ENCODE measurements at regions not wholly inside any gene's neighbourhood (a gene's known extent, or its start where the extent isn't known, plus 50 kb on each side); places are given as distances from the start of the nearest gene placed in this dataset.
"Not testable (repeated sequence)": the region's sequence is repeated elsewhere in the genome, so short reads cannot be mapped to it uniquely, and the experiment has no call there.

GRCh38 chr4:144423930-144424329, 222.0 kb upstream of the HHIP start:
- DNase-seq (no peak), ATAC-seq (no peak)
- intact Hi-C loops (cut with DNase I), result no loop called here
- no peaks in the 10 kb centered on the region for H3K36me3 ChIP-seq (replicated peaks in 1 of 2; ENCODE audit: insufficient read depth in 1 of 2, low read depth in 2 of 2)
- TF ChIP-seq CTCF (IDR thresholded peaks at IDR 0.05) (no peak), POLR2A (IDR thresholded peaks at IDR 0.05) (no peak)
- H3K27me3 ChIP-seq, result no peaks in the 10 kb centered on the region
- no peak overlapping the region for H3K27ac ChIP-seq
- no peak overlapping the region for H3K4me3 ChIP-seq
- H3K4me1 ChIP-seq, result no peaks in the 10 kb centered on the region
- H3K9me3 ChIP-seq, result no peaks in the 10 kb centered on the region

GRCh38 chr4:144426023-144426422, 219.9 kb upstream of the HHIP start:
- intact Hi-C loops (cut with DNase I), result not testable (repeated sequence)
- WGBS, 2 donors, result 88 to 94% methylated on average over 11 of the region's 11 CpGs

GRCh38 chr4:144442713-144443112, 203.2 kb upstream of the HHIP start:
- intact Hi-C loops (cut with DNase I), result no loop called here
- WGBS, 2 donors, result 80 to 82% methylated on average over 3 of the region's 3 CpGs
- TF ChIP-seq POLR2A (IDR thresholded peaks at IDR 0.05), result no peak
- TF ChIP-seq CTCF (IDR thresholded peaks at IDR 0.05), result no peak
- ATAC-seq (no peak), DNase-seq (no peak)
- H3K27me3 ChIP-seq, result no peaks in the 10 kb centered on the region
- H3K27ac ChIP-seq, result no peak overlapping the region
- H3K4me3 ChIP-seq, result no peak overlapping the region
- H3K4me1 ChIP-seq, result no peaks in the 10 kb centered on the region
- no peaks in the 10 kb centered on the region for H3K9me3 ChIP-seq
- H3K36me3 ChIP-seq (replicated peaks in 1 of 2; ENCODE audit: insufficient read depth in 1 of 2, low read depth in 2 of 2), result no peaks in the 10 kb centered on the region

More at GRCh38 chr4:144426023-144426422, 219.9 kb upstream of the HHIP start:
- H3K27me3 ChIP-seq; H3K27ac ChIP-seq; H3K9me3 ChIP-seq; H3K36me3 ChIP-seq (replicated peaks in 1 of 2; ENCODE audit: insufficient read depth in 1 of 2, low read depth in 2 of 2); ATAC-seq; H3K4me3 ChIP-seq; DNase-seq; H3K4me1 ChIP-seq: not testable (repeated sequence)

GRCh38 chr4:144449611-144450010, 196.3 kb upstream of the HHIP start:
- Histone ChIP-seq H3K27ac (no peak overlapping the region), H3K4me1 (no peaks in the 10 kb centered on the region), H3K4me3 (no peak overlapping the region), H3K9me3 (no peaks in the 10 kb centered on the region), H3K27me3 (no peaks in the 10 kb centered on the region), H3K36me3 (replicated peaks in 1 of 2; ENCODE audit: insufficient read depth in 1 of 2, low read depth in 2 of 2) (no peaks in the 10 kb centered on the region)
- no peak for TF ChIP-seq CTCF (IDR thresholded peaks at IDR 0.05)
- no peak for TF ChIP-seq POLR2A (IDR thresholded peaks at IDR 0.05)
- 72 to 73% methylated on average over 8 to 10 of the region's 10 CpGs for WGBS, 2 donors
- intact Hi-C loops (cut with DNase I), result no loop called here
- no peak for ATAC-seq
- no peak for DNase-seq

- TF ChIP-seq POLR2A (IDR thresholded peaks at IDR 0.05) (no peak), CTCF (IDR thresholded peaks at IDR 0.05) (no peak)
- DNase-seq (no peak), ATAC-seq (no peak)
- no peak overlapping the region for H3K27ac ChIP-seq
- 43 to 67% methylated on average over 2 of the region's 2 CpGs for WGBS, 2 donors
- intact Hi-C loops (cut with DNase I), result no loop called here
- no peaks in the 10 kb centered on the region for H3K36me3 ChIP-seq (replicated peaks in 1 of 2; ENCODE audit: insufficient read depth in 1 of 2, low read depth in 2 of 2)
- H3K27me3 ChIP-seq, result no peaks in the 10 kb centered on the region
- no peaks in the 10 kb centered on the region for H3K9me3 ChIP-seq
- no peak overlapping the region for H3K4me3 ChIP-seq
- no peaks in the 10 kb centered on the region for H3K4me1 ChIP-seq
These were observed 195.4 kb upstream of the HHIP start for GRCh38 chr4:144450526-144450925.

Data from body of pancreas (tissue), 4 donors.